ENCODE measurements at regions not wholly inside any gene's neighbourhood (a gene's known extent, or its start where the extent isn't known, plus 50 kb on each side); places are given as distances from the start of the nearest gene placed in this dataset.

DNA sequence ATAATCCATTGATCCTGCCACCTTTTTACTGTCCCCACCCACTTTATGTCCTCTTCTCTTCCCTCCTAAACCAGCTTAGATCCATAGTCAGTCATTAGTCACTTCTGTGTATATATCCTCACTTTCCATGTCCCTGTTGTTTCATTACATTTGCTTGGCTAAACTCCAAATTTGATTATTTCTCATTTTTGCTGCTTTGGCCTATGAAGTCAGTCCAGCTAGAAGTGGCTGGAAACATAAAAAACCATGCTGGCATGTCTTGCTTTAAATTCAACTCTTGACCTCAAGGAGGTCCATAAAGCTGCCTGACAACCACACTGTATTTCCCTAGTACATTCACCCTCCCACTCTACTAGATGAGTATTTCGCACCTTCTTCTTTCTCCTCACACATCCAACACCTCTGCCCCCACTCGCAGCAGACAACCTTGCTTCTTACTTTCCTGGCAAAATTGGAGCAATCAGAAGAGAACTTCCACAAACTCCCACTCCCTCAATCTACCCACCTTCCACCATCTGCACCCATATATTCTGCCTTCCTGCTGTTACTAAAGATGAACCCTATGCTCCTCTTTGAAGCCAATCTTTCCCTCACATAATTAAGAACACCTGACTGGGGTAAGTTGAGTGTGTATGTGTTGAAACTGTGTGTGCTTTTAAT lies 72.1 kb downstream of the ZNF648 start:
- DNase-seq (ENCODE audit: low spot score): no peak
- H3K27ac ChIP-seq: no peak overlapping the region
- no peak overlapping the region for H3K4me3 ChIP-seq
- TF ChIP-seq, protein P1, sequence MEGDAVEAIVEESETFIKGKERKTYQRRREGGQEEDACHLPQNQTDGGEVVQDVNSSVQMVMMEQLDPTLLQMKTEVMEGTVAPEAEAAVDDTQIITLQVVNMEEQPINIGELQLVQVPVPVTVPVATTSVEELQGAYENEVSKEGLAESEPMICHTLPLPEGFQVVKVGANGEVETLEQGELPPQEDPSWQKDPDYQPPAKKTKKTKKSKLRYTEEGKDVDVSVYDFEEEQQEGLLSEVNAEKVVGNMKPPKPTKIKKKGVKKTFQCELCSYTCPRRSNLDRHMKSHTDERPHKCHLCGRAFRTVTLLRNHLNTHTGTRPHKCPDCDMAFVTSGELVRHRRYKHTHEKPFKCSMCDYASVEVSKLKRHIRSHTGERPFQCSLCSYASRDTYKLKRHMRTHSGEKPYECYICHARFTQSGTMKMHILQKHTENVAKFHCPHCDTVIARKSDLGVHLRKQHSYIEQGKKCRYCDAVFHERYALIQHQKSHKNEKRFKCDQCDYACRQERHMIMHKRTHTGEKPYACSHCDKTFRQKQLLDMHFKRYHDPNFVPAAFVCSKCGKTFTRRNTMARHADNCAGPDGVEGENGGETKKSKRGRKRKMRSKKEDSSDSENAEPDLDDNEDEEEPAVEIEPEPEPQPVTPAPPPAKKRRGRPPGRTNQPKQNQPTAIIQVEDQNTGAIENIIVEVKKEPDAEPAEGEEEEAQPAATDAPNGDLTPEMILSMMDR (IDR thresholded peaks at IDR 0.05): no peak

DNA sequence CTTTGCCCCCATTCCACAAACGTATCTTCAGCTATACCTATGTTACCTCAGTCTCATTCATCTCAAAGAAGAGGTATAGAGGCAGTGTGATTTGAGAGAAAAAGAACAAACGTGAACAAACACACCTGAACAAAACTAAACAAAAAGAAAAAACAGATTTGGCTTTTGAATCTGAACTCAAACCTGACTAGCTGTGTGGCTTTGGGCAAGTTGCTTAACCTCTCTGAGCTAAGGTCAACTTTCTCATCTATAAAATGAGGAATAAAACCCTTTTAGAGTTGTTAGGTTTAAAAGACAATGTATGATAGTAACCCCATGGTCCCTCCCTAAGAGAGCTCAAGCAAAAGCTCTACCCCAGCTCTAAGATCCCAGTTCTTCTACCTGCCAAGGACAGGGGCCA lies 73.5 kb downstream of the ZNF648 start:
- Histone ChIP-seq H3K27ac (no peak overlapping the region), H3K4me3 (no peak overlapping the region)
- no peak for DNase-seq (ENCODE audit: low spot score)
- TF ChIP-seq, protein P1 (IDR thresholded peaks at IDR 0.05): no peak

DNA sequence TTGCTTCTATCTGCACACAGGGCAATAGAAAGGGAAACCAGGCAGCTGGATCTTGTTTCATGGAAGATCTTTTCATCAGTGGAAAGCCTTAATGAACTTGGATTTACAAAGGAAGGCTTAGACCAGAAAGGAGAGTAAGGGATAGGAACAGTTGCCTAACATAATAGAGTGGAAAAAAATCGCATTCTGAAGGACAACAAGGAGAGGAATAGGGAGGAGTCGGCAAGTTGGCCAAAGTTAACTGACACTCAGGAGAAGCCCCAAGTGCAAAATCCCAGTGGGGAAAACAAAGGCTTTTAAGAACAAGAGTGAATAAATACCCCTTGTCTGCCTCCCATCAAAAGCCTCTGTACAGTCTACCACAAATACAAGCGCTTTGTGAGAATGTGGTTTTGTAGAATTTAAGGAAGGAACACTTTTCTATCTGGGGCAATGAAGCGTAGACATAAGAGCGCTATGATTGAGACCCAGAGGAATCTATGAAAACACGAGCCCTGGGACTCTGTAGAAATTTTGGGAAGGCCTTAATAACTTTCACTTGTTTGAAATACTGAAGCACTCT lies 74.1 kb downstream of the ZNF648 start:
- no peak for DNase-seq (ENCODE audit: low spot score)
- no peak overlapping the region for H3K27ac ChIP-seq
- H3K4me3 ChIP-seq: no peak overlapping the region
- TF ChIP-seq, protein P1 (IDR thresholded peaks at IDR 0.05): no peak

DNA sequence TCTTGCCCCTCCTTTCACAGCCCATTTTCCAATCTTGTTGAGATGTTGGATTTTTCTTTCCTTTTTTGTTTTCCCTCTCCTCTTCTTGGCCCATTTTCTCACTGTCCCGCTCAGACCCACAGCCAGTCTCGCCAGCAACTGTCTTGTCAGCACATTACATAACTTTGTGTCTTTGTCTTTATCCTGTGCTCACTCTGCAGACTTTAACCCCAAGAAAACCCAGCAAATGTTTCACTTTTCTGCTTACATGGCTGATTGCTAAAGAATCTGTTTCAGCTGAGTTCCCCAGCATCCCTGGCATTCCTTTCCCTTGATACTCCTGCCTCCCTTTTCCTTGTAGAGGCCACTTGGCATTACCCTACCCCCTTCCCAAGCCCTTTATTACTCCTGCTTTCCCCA lies 74.6 kb downstream of the ZNF648 start:
- no peak for DNase-seq (ENCODE audit: low spot score)
- H3K4me3 ChIP-seq: no peak overlapping the region
- TF ChIP-seq, protein P1 (IDR thresholded peaks at IDR 0.05): no peak
- H3K27ac ChIP-seq: no peak overlapping the region

DNA sequence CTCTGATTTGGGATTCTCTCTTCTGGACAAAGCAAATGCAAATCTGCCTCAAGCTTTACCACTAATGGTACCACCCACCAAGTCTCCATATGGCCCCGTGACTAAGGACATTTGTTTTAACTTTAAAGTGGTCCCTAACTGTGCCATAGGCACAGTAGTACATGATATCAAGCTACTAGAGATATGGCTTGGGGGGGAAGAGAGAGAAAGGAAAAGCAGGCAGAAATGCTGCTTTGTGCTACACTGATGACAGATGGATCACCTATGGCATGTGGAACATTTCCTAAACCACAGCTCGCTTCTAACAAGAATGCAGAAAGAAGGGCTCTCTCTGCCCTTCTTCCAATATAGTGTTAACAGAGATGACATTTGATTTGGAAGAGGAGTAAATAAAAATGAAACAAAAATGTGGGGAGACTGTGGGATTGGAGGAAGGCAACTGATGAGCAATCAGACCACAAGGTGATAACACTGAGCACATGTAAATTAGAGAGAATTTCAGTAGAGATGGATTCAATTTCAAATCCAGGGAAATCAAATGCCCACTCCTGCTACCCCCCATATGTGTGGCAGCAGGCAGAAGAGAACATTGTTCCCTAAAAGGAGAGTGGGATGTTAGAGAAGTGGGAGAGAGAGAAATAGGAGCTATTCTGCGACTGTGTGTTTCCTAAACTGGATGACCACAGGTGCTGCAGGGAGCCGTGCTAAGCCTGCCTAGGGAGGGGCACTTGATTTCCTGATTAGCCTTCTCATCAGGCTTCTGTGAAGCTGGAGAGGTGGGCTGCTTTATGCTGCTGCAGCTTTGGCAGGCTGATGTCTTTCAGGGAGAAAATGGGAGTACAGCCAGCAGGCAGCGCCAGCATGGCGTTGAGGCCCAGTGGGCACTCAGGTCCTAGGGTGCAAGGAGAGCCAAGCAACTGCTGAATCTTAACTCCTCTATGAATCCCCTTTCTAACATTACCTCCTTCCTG lies 75.3 kb downstream of the ZNF648 start:
- TF ChIP-seq, protein P1 (IDR thresholded peaks at IDR 0.05): no peak
- no peak overlapping the region for H3K4me3 ChIP-seq
- no peak for DNase-seq (ENCODE audit: low spot score)
- H3K27ac ChIP-seq: no peak overlapping the region

DNA sequence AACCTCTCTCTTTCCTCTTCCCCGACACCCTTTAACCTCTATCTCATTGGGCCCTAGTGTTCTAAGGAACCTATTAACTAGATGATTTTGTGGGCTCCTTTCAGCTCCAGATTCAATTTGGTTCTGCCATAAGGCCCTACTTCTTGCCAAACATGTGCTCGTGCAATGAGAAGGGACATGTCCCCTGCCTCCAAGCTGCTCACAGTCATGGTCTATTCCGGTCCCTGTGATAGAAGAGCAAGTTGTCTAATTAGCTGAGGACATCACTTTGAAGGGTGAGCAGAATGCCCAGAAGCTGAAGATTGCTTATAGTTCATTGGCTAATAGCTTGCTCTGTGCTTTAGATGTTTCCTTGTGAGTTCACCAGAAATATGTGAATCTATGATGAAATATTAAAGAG lies 76.2 kb downstream of the ZNF648 start:
- TF ChIP-seq, protein P1 (IDR thresholded peaks at IDR 0.05): no peak
- Histone ChIP-seq H3K27ac (no peak overlapping the region), H3K4me3 (no peak overlapping the region)
- DNase-seq (ENCODE audit: low spot score): no peak

Data from coronary artery (tissue), 2 donors.